ENCODE measurements at regions not wholly inside any gene's neighbourhood (a gene's known extent, or its start where the extent isn't known, plus 50 kb on each side); places are given as distances from the start of the nearest gene placed in this dataset.
A peak's percentile ranks its signal among the peaks of the same experiment; 100 is the strongest.

DNA sequence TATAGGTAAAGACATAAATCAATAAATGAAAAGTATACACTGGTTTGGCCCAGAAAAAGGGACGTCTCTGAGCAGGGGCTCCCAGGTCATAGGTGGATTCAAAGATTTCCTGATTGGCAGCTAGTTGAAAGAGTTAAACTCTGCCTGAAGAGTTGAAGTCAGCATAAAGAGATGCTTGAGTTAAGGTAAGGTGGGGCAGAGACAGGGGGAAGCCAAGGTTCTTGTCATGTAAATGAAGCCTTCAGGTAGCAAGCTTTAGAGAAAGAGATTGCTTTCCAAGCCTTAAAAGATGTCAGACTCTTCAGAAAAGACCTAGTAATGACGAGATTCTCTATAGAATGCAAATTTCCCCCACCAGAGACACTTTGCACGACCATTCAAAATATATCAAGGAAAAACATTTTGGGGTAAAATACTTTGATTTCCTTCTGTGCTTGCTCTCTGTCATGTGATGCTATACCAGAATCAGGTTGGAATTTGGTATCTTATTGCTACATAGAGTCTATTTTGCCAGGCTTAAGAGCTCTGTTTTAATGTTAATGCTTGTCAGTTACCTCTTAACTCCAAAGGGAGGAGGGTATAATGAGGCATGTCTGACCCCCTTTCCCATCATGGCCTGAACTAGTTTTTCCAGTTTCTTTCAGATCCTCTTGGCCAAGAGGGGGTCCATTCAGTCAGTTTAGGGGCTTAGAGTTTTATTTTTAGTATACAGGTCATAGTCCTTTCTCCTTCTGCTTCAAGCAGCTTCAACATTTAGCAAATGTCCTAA lies 429.6 kb downstream of the ADRA2A start:
- no peak overlapping the region for H4K8ac ChIP-seq (replicated peaks; ENCODE audit: insufficient read length, low read depth, low read length)
- WGBS (ENCODE audit: extremely low coverage, insufficient read length, low lambda C conversion rate), result no CpG with 5 or more reads among the region's 3 CpGs
- DNase-seq, result no peak
- H3K14ac ChIP-seq (ENCODE audit: insufficient read depth, low read length), result no peak overlapping the region
- H3K23ac ChIP-seq (ENCODE audit: insufficient read length, low read depth, low read length), result no peak overlapping the region
- H3K9me3 Mint-ChIP-seq, result peaks cover 37 to 38% of the 10 kb centered on the region in 2 experiments
- no peak overlapping the region for H2BK12ac ChIP-seq (ENCODE audit: insufficient read length, low read depth, low read length)
- H3K27me3 Mint-ChIP-seq (ENCODE audit: low read depth), result no peaks in the 10 kb centered on the region
- H2AFZ ChIP-seq (ENCODE audit: low read length), result no peak overlapping the region
- H4K20me1 ChIP-seq (ENCODE audit: control insufficient read depth, insufficient read depth, insufficient read length), result no peaks in the 10 kb centered on the region
- H4K5ac ChIP-seq (ENCODE audit: insufficient read length, low read depth, low read length), result no peak overlapping the region
- no peak overlapping the region for H3K18ac ChIP-seq (ENCODE audit: insufficient read length, low read depth, low read length)
- H3K4me2 ChIP-seq (ENCODE audit: insufficient read depth, insufficient read length, low read length), result no peak overlapping the region
- no peak overlapping the region for H2BK5ac ChIP-seq (ENCODE audit: insufficient read length, low read length)
- no peaks in the 10 kb centered on the region for H3K79me1 ChIP-seq (ENCODE audit: insufficient read depth, low read depth, low read length, poor library complexity, severe bottlenecking)
- no peak overlapping the region for H2BK120ac ChIP-seq (ENCODE audit: low read depth, low read length, poor library complexity, severe bottlenecking)
- TF ChIP-seq, protein P1, sequence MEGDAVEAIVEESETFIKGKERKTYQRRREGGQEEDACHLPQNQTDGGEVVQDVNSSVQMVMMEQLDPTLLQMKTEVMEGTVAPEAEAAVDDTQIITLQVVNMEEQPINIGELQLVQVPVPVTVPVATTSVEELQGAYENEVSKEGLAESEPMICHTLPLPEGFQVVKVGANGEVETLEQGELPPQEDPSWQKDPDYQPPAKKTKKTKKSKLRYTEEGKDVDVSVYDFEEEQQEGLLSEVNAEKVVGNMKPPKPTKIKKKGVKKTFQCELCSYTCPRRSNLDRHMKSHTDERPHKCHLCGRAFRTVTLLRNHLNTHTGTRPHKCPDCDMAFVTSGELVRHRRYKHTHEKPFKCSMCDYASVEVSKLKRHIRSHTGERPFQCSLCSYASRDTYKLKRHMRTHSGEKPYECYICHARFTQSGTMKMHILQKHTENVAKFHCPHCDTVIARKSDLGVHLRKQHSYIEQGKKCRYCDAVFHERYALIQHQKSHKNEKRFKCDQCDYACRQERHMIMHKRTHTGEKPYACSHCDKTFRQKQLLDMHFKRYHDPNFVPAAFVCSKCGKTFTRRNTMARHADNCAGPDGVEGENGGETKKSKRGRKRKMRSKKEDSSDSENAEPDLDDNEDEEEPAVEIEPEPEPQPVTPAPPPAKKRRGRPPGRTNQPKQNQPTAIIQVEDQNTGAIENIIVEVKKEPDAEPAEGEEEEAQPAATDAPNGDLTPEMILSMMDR (conservative IDR thresholded peaks at IDR 0.05), result no peak
- no peaks in the 10 kb centered on the region for H3K9me3 ChIP-seq (ENCODE audit: control insufficient read depth, low read depth, low read length)
- H3K27ac ChIP-seq (ENCODE audit: insufficient read length, low read depth, low read length), result no peak overlapping the region
- peaks cover 11% of the 10 kb centered on the region; the same call in 1 of the 2 replicates for H3K4me1 ChIP-seq (ENCODE audit: insufficient read depth, low read length)
- no peaks in the 10 kb centered on the region for H3K23me2 ChIP-seq (ENCODE audit: insufficient read length, low read depth, low read length, poor library complexity, severe bottlenecking)
- no peak overlapping the region; a peak in 1 of 5 replicates for H3K4me3 Mint-ChIP-seq
- H2AK5ac ChIP-seq (ENCODE audit: insufficient read length, low read length), result no peak overlapping the region
- peaks cover 15 to 39% (median 26%) of the 10 kb centered on the region in 3 experiments for H3K36me3 Mint-ChIP-seq (ENCODE audit: insufficient read depth in 1 of 3, low read depth in 3 of 3)
- H3K27ac Mint-ChIP-seq, result peak overlapping the region; percentile 80 to 96 (median 85); a peak in 5 of 7 replicates
- peaks cover 37 to 43% of the 10 kb centered on the region in 2 experiments for H3K4me1 Mint-ChIP-seq
- H4K91ac ChIP-seq (ENCODE audit: insufficient read length, low read depth, low read length), result no peak overlapping the region
- no peaks in the 10 kb centered on the region for H3K27me3 ChIP-seq (ENCODE audit: insufficient read depth, low read length)
- no peaks in the 10 kb centered on the region for H3K79me2 ChIP-seq (ENCODE audit: insufficient read depth, low read length)
- no peak overlapping the region for H2BK20ac ChIP-seq (ENCODE audit: low read depth, low read length, poor library complexity, severe bottlenecking)
- H3K9ac ChIP-seq (ENCODE audit: extremely low read depth, insufficient read length, low read length), result no peak overlapping the region
- no peak overlapping the region for H2BK15ac ChIP-seq (ENCODE audit: low read depth, low read length)
- H3T11ph ChIP-seq (ENCODE audit: low read length), result no peak overlapping the region
- no peak overlapping the region for H3K4ac ChIP-seq (ENCODE audit: low read depth, low read length)
- H3K56ac ChIP-seq (ENCODE audit: insufficient read length, low read depth, low read length), result no peak overlapping the region
